ENCODE measurements at regions not wholly inside any gene's neighbourhood (a gene's known extent, or its start where the extent isn't known, plus 50 kb on each side); places are given as distances from the start of the nearest gene placed in this dataset. TPM values are rescaled to one million over a fixed set of nuclear protein-coding genes. Genes with fewer than 3 reads are reported as not detected.

GRCh38 chr9:786405-786804, 55.1 kb upstream of the DMRT1 start:
- intact Hi-C loops (cut with DNase I; ENCODE audit: low total_unique reads), result no loop called here
- H3K9me3 ChIP-seq, result no peaks in the 10 kb centered on the region

GRCh38 chr9:788777-789176, 52.7 kb upstream of the DMRT1 start:
- H3K4me1 ChIP-seq, result no peaks in the 10 kb centered on the region
- no peak overlapping the region for H3K4me3 ChIP-seq
- TF ChIP-seq POLR2A (IDR thresholded peaks at IDR 0.05), result no peak
- no peak for DNase-seq
- H3K9me3 ChIP-seq, result no peaks in the 10 kb centered on the region
- H3K27ac ChIP-seq, result no peak overlapping the region
- intact Hi-C loops (cut with DNase I; ENCODE audit: low total_unique reads), result no loop called here
- no peaks in the 10 kb centered on the region for H3K27me3 ChIP-seq
- no peaks in the 10 kb centered on the region for H3K36me3 ChIP-seq

More at GRCh38 chr9:786405-786804, 55.1 kb upstream of the DMRT1 start:
- Histone ChIP-seq H3K27ac (no peak overlapping the region), H3K27me3 (no peaks in the 10 kb centered on the region), H3K36me3 (no peaks in the 10 kb centered on the region), H3K4me1 (no peaks in the 10 kb centered on the region), H3K4me3 (no peak overlapping the region)
- no peak for DNase-seq
- TF ChIP-seq, protein P1, sequence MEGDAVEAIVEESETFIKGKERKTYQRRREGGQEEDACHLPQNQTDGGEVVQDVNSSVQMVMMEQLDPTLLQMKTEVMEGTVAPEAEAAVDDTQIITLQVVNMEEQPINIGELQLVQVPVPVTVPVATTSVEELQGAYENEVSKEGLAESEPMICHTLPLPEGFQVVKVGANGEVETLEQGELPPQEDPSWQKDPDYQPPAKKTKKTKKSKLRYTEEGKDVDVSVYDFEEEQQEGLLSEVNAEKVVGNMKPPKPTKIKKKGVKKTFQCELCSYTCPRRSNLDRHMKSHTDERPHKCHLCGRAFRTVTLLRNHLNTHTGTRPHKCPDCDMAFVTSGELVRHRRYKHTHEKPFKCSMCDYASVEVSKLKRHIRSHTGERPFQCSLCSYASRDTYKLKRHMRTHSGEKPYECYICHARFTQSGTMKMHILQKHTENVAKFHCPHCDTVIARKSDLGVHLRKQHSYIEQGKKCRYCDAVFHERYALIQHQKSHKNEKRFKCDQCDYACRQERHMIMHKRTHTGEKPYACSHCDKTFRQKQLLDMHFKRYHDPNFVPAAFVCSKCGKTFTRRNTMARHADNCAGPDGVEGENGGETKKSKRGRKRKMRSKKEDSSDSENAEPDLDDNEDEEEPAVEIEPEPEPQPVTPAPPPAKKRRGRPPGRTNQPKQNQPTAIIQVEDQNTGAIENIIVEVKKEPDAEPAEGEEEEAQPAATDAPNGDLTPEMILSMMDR (IDR thresholded peaks at IDR 0.05), result no peak
- TF ChIP-seq POLR2A (IDR thresholded peaks at IDR 0.05), result no peak

Small RNA genes in the stretch of these regions (small RNA-seq; reads per million reads assigned to genes)
- gene AL392089.1 (not detected), gene RNU6-1327P (not detected)
